H9 (cell line): ENCODE measurements at regions not wholly inside any gene's neighbourhood (a gene's known extent, or its start where the extent isn't known, plus 50 kb on each side); places are given as distances from the start of the nearest gene placed in this dataset.

ENCODE experiments used
- DNase-seq: peaks from one replicate; pipeline ENCODE4 v3.0.0-alpha.2; 2017
- H2AFZ ChIP-seq: one replicate; pipeline ENCODE4 v1.6.1; 2013; ENCODE audit warnings: mild to moderate bottlenecking, low read length, control low read depth, moderate library complexity
- H2AK5ac ChIP-seq: 2 replicates; pipeline ENCODE4 v1.6.1; 2013; ENCODE audit warnings: low read length, control low read depth, mixed read lengths; ENCODE audit not compliant: insufficient read length
- H2BK120ac ChIP-seq: one replicate; pipeline ENCODE4 v1.6.1; 2013; ENCODE audit warnings: low read depth, mild to moderate bottlenecking, low read length, control low read depth, inconsistent platforms; ENCODE audit not compliant: poor library complexity, severe bottlenecking
- H2BK12ac ChIP-seq: 2 replicates; pipeline ENCODE4 v1.6.1; 2013; ENCODE audit warnings: low read length, control low read depth, mixed read lengths, low read depth; ENCODE audit not compliant: insufficient read length
- H2BK15ac ChIP-seq: 2 replicates; pipeline ENCODE4 v1.6.1; 2013; ENCODE audit warnings: low read depth, low read length, control low read depth
- H2BK20ac ChIP-seq: one replicate; pipeline ENCODE4 v1.6.1; 2013; ENCODE audit warnings: low read depth, mild to moderate bottlenecking, low read length, control low read depth, inconsistent platforms; ENCODE audit not compliant: poor library complexity, severe bottlenecking
- H2BK5ac ChIP-seq: 2 replicates; pipeline ENCODE4 v1.6.1; 2013; ENCODE audit warnings: low read length, control low read depth, mixed read lengths; ENCODE audit not compliant: insufficient read length
- H3K14ac ChIP-seq: 2 replicates; pipeline ENCODE4 v1.6.1; 2013; ENCODE audit warnings: low read length, control low read depth; ENCODE audit not compliant: insufficient read depth
- H3K18ac ChIP-seq: 2 replicates; pipeline ENCODE4 v1.6.1; 2013; ENCODE audit warnings: low read depth, mild to moderate bottlenecking, mixed read lengths, low read length, control low read depth; ENCODE audit not compliant: insufficient read length
- H3K23ac ChIP-seq: 2 replicates; pipeline ENCODE4 v1.6.1; 2013; ENCODE audit warnings: low read length, control low read depth, mixed read lengths, low read depth; ENCODE audit not compliant: insufficient read length
- H3K23me2 ChIP-seq: 2 replicates; pipeline ENCODE4 v1.6.1; 2013; ENCODE audit warnings: low read depth, mild to moderate bottlenecking, mixed read lengths, low read length, control low read depth; ENCODE audit not compliant: insufficient read length, poor library complexity, severe bottlenecking
- H3K27ac ChIP-seq: 2 replicates; pipeline ENCODE4 v1.5.1; 2013; ENCODE audit warnings: low read length, control low read depth, mixed read lengths, low read depth; ENCODE audit not compliant: insufficient read length
- H3K27me3 ChIP-seq: 2 replicates; pipeline ENCODE4 v1.6.1; 2013; ENCODE audit warnings: low read length, control low read depth, inconsistent platforms; ENCODE audit not compliant: insufficient read depth
- H3K4ac ChIP-seq: 2 replicates; pipeline ENCODE4 v1.6.1; 2013; ENCODE audit warnings: low read depth, mild to moderate bottlenecking, control low read depth, inconsistent platforms, low read length, moderate library complexity
- H3K4me1 ChIP-seq: 2 replicates; pipeline ENCODE4 v1.6.1; 2013; ENCODE audit warnings: low read length, control low read depth, inconsistent platforms; ENCODE audit not compliant: insufficient read depth
- H3K4me2 ChIP-seq: 2 replicates; pipeline ENCODE4 v1.6.1; 2013; ENCODE audit warnings: low read length, control low read depth, mixed read lengths; ENCODE audit not compliant: insufficient read length, insufficient read depth
- H3K56ac ChIP-seq: 2 replicates; pipeline ENCODE4 v1.6.1; 2013; ENCODE audit warnings: low read depth, mild to moderate bottlenecking, mixed read lengths, low read length, control low read depth; ENCODE audit not compliant: insufficient read length
- H3K79me1 ChIP-seq: 2 replicates; pipeline ENCODE4 v1.6.1; 2013; ENCODE audit warnings: low read depth, mild to moderate bottlenecking, moderate library complexity, low read length, control low read depth, inconsistent platforms; ENCODE audit not compliant: insufficient read depth, poor library complexity, severe bottlenecking
- H3K79me2 ChIP-seq: 2 replicates; pipeline ENCODE4 v1.6.1; 2013; ENCODE audit warnings: low read length, control low read depth, inconsistent platforms; ENCODE audit not compliant: insufficient read depth
- H3K9ac ChIP-seq: 2 replicates; pipeline ENCODE4 v1.6.1; 2013; ENCODE audit warnings: low read length, control low read depth, mixed read lengths; ENCODE audit not compliant: insufficient read length; ENCODE audit errors: extremely low read depth
- H3K9me3 ChIP-seq: one replicate; pipeline ENCODE4 v1.6.1; 2013; ENCODE audit warnings: low read depth, low read length, inconsistent platforms; ENCODE audit not compliant: control insufficient read depth
- H3T11ph ChIP-seq: one replicate; pipeline ENCODE4 v1.6.1; 2013; ENCODE audit warnings: mild to moderate bottlenecking, low read length, control low read depth, inconsistent platforms
- H4K20me1 ChIP-seq: one replicate; pipeline ENCODE4 v1.6.1; 2013; ENCODE audit not compliant: control insufficient read depth, insufficient read length, insufficient read depth
- H4K5ac ChIP-seq: 2 replicates; pipeline ENCODE4 v1.6.1; 2013; ENCODE audit warnings: low read depth, mild to moderate bottlenecking, mixed read lengths, low read length, control low read depth; ENCODE audit not compliant: insufficient read length
- H4K8ac ChIP-seq: replicated peaks from 2 replicates; pipeline ENCODE4 v1.6.1; 2013; ENCODE audit warnings: low read length, control low read depth, mixed read lengths, low read depth; ENCODE audit not compliant: insufficient read length
- H4K91ac ChIP-seq: 2 replicates; pipeline ENCODE4 v1.6.1; 2013; ENCODE audit warnings: low read depth, mild to moderate bottlenecking, moderate library complexity, mixed read lengths, low read length, control low read depth; ENCODE audit not compliant: insufficient read length
- H3K27ac Mint-ChIP-seq, 3 experiments: 2 replicates in 2 of 3; 3 replicates in 1 of 3; pipeline ENCODE4 v1.8.0; 2020 to 2021; ENCODE audit warnings: mixed read lengths in 3 of 3, mild to moderate bottlenecking in 1 of 3, moderate library complexity in 1 of 3
- H3K27me3 Mint-ChIP-seq: 2 replicates; pipeline ENCODE4 v1.8.0; 2021; ENCODE audit warnings: low read depth, mild to moderate bottlenecking, moderate library complexity, mixed read lengths
- H3K36me3 Mint-ChIP-seq, 3 experiments: 2 replicates in 2 of 3; 3 replicates in 1 of 3; pipeline ENCODE4 v1.8.0; 2020 to 2021; ENCODE audit warnings: low read depth in 3 of 3, mixed read lengths in 3 of 3; ENCODE audit not compliant: insufficient read depth in 1 of 3
- H3K4me1 Mint-ChIP-seq, 2 experiments: 2 replicates each; pipeline ENCODE4 v1.8.0; 2020; ENCODE audit warnings: mixed read lengths in 2 of 2
- H3K4me3 Mint-ChIP-seq, 2 experiments: 2 replicates in 1 of 2; 3 replicates in 1 of 2; pipeline ENCODE4 v1.8.0; 2020 to 2021; ENCODE audit warnings: mild to moderate bottlenecking in 2 of 2, mixed read lengths in 2 of 2, moderate library complexity in 1 of 2
- H3K9me3 Mint-ChIP-seq, 2 experiments: 2 replicates in 1 of 2; 3 replicates in 1 of 2; pipeline ENCODE4 v1.8.0; 2020; ENCODE audit warnings: mild to moderate bottlenecking in 2 of 2, mixed read lengths in 2 of 2, moderate library complexity in 1 of 2
- TF ChIP-seq, protein P1 (sequence below): fragments of 200-600 bp; sonication (generic); conservative IDR thresholded peaks from 3 replicates; pipeline ENCODE4 v1.8.0; 2021; ENCODE audit warnings: antibody characterized with exemption, mild to moderate bottlenecking

DNA sequence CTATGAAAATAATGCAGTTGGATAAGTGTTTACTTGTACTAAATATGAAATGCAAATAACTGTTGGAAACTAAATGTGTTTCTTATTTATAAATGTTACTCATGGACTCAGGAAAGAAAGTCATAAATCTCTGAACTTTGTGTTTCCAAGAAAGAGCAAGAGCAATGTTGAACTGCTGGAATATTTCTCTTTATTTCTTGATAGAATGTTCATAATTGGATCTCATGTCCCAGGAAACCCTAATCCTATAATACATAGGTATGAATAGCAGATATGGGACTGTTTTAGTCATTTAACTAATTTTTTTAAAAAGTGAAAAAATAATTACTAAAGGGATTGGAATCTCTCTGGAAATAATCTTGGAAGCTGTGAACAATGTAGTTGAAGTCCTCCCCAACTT, 245.0 kb upstream of the ACTBL2 start:
- no peaks in the 10 kb centered on the region for H3K27me3 ChIP-seq
- no peak overlapping the region for H3K4me2 ChIP-seq
- no peak overlapping the region for H3T11ph ChIP-seq
- no peak overlapping the region for H4K8ac ChIP-seq
- no peaks in the 10 kb centered on the region for H3K79me1 ChIP-seq
- TF ChIP-seq, protein P1, sequence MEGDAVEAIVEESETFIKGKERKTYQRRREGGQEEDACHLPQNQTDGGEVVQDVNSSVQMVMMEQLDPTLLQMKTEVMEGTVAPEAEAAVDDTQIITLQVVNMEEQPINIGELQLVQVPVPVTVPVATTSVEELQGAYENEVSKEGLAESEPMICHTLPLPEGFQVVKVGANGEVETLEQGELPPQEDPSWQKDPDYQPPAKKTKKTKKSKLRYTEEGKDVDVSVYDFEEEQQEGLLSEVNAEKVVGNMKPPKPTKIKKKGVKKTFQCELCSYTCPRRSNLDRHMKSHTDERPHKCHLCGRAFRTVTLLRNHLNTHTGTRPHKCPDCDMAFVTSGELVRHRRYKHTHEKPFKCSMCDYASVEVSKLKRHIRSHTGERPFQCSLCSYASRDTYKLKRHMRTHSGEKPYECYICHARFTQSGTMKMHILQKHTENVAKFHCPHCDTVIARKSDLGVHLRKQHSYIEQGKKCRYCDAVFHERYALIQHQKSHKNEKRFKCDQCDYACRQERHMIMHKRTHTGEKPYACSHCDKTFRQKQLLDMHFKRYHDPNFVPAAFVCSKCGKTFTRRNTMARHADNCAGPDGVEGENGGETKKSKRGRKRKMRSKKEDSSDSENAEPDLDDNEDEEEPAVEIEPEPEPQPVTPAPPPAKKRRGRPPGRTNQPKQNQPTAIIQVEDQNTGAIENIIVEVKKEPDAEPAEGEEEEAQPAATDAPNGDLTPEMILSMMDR: no peak
- no peak overlapping the region for H2BK5ac ChIP-seq
- H3K9ac ChIP-seq: no peak overlapping the region
- no peak overlapping the region for H3K4ac ChIP-seq
- H4K91ac ChIP-seq: no peak overlapping the region
- H2BK120ac ChIP-seq: no peak overlapping the region
- Mint-ChIP-seq H3K4me3 (no peak overlapping the region), H3K36me3 (no peaks in the 10 kb centered on the region), H3K27me3 (no peaks in the 10 kb centered on the region), H3K27ac (no peak overlapping the region), H3K4me1 (peaks cover 0 to 4% of the 10 kb centered on the region in 2 experiments; a peak in 1 of 4 replicates), H3K9me3 (peaks cover 3 to 4% of the 10 kb centered on the region in 2 experiments; a peak in 3 of 5 replicates)
- H3K56ac ChIP-seq: no peak overlapping the region
- no peak overlapping the region for H2AFZ ChIP-seq
- no peak overlapping the region for H2BK20ac ChIP-seq
- no peak overlapping the region for H4K5ac ChIP-seq
- no peak overlapping the region for H2AK5ac ChIP-seq
- no peak overlapping the region for H2BK15ac ChIP-seq
- H3K23ac ChIP-seq: no peak overlapping the region
- H3K4me1 ChIP-seq: no peaks in the 10 kb centered on the region
- H4K20me1 ChIP-seq: no peaks in the 10 kb centered on the region
- H3K9me3 ChIP-seq: no peaks in the 10 kb centered on the region
- no peaks in the 10 kb centered on the region for H3K23me2 ChIP-seq
- H3K18ac ChIP-seq: no peak overlapping the region
- H3K27ac ChIP-seq: no peak overlapping the region
- H3K79me2 ChIP-seq: no peaks in the 10 kb centered on the region
- DNase-seq: no peak
- H2BK12ac ChIP-seq: no peak overlapping the region
- no peak overlapping the region for H3K14ac ChIP-seq
